ENCODE measurements at regions not wholly inside any gene's neighbourhood (a gene's known extent, or its start where the extent isn't known, plus 50 kb on each side); places are given as distances from the start of the nearest gene placed in this dataset.

DNA sequence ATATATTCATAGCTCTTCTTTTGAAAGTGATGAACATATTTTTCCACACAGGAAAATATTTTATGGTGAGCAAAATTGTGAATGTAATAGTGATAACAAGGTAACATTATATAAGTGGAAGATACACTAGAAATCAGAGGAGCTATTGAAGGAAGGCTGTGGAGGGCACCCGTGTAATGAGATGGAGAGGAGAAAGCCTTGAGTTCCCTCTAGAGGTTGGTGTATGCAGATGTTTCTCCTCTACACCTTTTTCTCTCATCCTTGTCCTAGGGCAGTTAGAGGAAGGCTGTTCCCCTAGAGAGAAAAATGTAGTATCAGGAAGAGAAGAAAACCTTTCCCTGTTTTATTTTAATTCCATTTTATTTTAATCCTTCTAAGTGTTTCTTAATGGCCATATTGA lies 54.6 kb upstream of the NRG3 start:
- no peaks in the 10 kb centered on the region for H3F3A ChIP-seq (ENCODE audit: control insufficient read depth, insufficient read depth)
- no peaks in the 10 kb centered on the region for H3K9me2 ChIP-seq (replicated peaks; ENCODE audit: control insufficient read depth, low read length)
- no peaks in the 10 kb centered on the region for H3K4me1 ChIP-seq (ENCODE audit: control insufficient read depth, low read length)
- H4K20me1 ChIP-seq (ENCODE audit: control insufficient read depth, insufficient read depth, low read depth, low read length): no peaks in the 10 kb centered on the region
- no peak for TF ChIP-seq EZH2phosphoT487 (IDR thresholded peaks at IDR 0.05; ENCODE audit: borderline replicate concordance, low read length)
- TF ChIP-seq, protein P1, sequence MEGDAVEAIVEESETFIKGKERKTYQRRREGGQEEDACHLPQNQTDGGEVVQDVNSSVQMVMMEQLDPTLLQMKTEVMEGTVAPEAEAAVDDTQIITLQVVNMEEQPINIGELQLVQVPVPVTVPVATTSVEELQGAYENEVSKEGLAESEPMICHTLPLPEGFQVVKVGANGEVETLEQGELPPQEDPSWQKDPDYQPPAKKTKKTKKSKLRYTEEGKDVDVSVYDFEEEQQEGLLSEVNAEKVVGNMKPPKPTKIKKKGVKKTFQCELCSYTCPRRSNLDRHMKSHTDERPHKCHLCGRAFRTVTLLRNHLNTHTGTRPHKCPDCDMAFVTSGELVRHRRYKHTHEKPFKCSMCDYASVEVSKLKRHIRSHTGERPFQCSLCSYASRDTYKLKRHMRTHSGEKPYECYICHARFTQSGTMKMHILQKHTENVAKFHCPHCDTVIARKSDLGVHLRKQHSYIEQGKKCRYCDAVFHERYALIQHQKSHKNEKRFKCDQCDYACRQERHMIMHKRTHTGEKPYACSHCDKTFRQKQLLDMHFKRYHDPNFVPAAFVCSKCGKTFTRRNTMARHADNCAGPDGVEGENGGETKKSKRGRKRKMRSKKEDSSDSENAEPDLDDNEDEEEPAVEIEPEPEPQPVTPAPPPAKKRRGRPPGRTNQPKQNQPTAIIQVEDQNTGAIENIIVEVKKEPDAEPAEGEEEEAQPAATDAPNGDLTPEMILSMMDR (IDR thresholded peaks at IDR 0.05; ENCODE audit: low read depth, low read length, poor library complexity, severe bottlenecking): no peak
- H3K9me3 ChIP-seq (ENCODE audit: control insufficient read depth, insufficient read depth, low read length): no peaks in the 10 kb centered on the region
- no peaks in the 10 kb centered on the region for H3K79me2 ChIP-seq (ENCODE audit: control insufficient read depth, low read length)
- no peaks in the 10 kb centered on the region for H3K27me3 ChIP-seq (ENCODE audit: control insufficient read depth, low read length)
- no peaks in the 10 kb centered on the region for H3K36me3 ChIP-seq (ENCODE audit: control insufficient read depth, low read length)
- H3K4me2 ChIP-seq (ENCODE audit: low read length): no peak overlapping the region
- H3K4me3 ChIP-seq (ENCODE audit: low read length): no peak overlapping the region
- no peak overlapping the region for H3K27ac ChIP-seq (ENCODE audit: low read depth, low read length)

Measured in DOHH2 (cell line).